WTC11 (cell line): ENCODE measurements at regions not wholly inside any gene's neighbourhood (a gene's known extent, or its start where the extent isn't known, plus 50 kb on each side); places are given as distances from the start of the nearest gene placed in this dataset.

Experiments
- MXD4 ChIP-seq: fragments of 250-450 bp; sonication (Bioruptor Pico); IDR thresholded peaks from 2 replicates; pipeline ENCODE4 v1.8.0; 2021; ENCODE audit warnings: mild to moderate bottlenecking, moderate library complexity, borderline replicate concordance
- NFE2L1 ChIP-seq: sonication (generic); formaldehyde crosslinking; IDR thresholded peaks from 2 replicates; pipeline ENCODE4 v1.8.1; 2023; ENCODE audit warnings: missing genetic modification reagents
- NFYB ChIP-seq: sonication (generic); formaldehyde crosslinking; conservative IDR thresholded peaks from 2 replicates; pipeline ENCODE4 v1.8.0; 2022; ENCODE audit warnings: low read depth, missing genetic modification reagents
- RELA ChIP-seq: sonication (generic); formaldehyde crosslinking; IDR thresholded peaks from 2 replicates; pipeline ENCODE4 v1.8.1; 2022; ENCODE audit warnings: missing genetic modification reagents, mild to moderate bottlenecking, borderline replicate concordance
- SP1 ChIP-seq: sonication (generic); formaldehyde crosslinking; conservative IDR thresholded peaks from 2 replicates; pipeline ENCODE4 v1.8.1; 2022; ENCODE audit warnings: missing genetic modification reagents
- TCF7 ChIP-seq: sonication (generic); formaldehyde crosslinking; IDR thresholded peaks from 2 replicates; pipeline ENCODE4 v1.8.0; 2022; ENCODE audit warnings: mild to moderate bottlenecking, low read depth, missing genetic modification reagents, moderate library complexity
- TP53 ChIP-seq: sonication (generic); formaldehyde crosslinking; IDR thresholded peaks from 2 replicates; pipeline ENCODE4 v1.8.1; 2023; ENCODE audit warnings: mild to moderate bottlenecking, missing genetic modification reagents
- TF ChIP-seq, protein P1 (sequence below): fragments of 200-600 bp; IDR thresholded peaks from 2 replicates; pipeline ENCODE4 v1.8.0; 2022; ENCODE audit warnings: antibody characterized with exemption
- TF ChIP-seq, protein P2 (sequence below): sonication (generic); formaldehyde crosslinking; IDR thresholded peaks from 2 replicates; pipeline ENCODE4 v1.8.0; 2022; ENCODE audit warnings: mild to moderate bottlenecking, missing genetic modification reagents
- TF ChIP-seq, protein P3 (sequence below): sonication (generic); formaldehyde crosslinking; IDR thresholded peaks from 2 replicates; pipeline ENCODE4 v1.8.1; 2023; ENCODE audit warnings: mild to moderate bottlenecking, missing genetic modification reagents, moderate library complexity
- TF ChIP-seq, protein P4 (sequence below): sonication (generic); formaldehyde crosslinking; IDR thresholded peaks from 2 replicates; pipeline ENCODE4 v1.8.1; 2023; ENCODE audit warnings: mild to moderate bottlenecking, missing genetic modification reagents

DNA sequence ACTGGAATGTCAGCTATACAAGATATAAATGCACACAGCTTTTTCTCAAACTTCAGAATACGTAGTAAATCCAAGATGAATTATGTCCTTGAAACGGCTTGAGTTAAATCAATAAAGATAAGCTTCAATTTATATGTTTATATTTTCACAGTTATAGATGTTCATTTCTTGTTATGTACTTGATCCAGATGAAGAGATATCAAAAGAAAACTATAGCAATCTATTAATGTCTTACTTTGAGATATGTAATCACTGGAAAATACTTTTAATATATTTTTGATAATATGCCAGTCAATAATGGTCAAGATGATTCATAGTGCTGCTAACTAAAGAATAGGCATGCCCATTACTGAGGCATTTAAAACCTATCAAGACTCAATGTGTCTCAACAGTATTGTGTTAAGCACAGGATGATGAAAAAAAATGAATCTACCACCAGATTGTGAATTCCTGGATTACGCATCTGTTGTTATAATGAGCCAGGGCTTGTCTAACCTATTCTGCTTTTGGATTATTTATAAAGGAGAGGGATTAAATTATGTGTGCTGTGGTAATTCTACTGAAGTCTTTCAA is 372.6 kb upstream of the PRR16 start:
- TF ChIP-seq SP1 (no peak), TP53 (CRISPR knock-in tag) (no peak), MXD4 (CRISPR knock-in tag) (no peak), RELA (no peak), TCF7 (CRISPR knock-in tag) (no peak), NFYB (CRISPR knock-in tag) (no peak), NFE2L1 (no peak)
- TF ChIP-seq, protein P1, sequence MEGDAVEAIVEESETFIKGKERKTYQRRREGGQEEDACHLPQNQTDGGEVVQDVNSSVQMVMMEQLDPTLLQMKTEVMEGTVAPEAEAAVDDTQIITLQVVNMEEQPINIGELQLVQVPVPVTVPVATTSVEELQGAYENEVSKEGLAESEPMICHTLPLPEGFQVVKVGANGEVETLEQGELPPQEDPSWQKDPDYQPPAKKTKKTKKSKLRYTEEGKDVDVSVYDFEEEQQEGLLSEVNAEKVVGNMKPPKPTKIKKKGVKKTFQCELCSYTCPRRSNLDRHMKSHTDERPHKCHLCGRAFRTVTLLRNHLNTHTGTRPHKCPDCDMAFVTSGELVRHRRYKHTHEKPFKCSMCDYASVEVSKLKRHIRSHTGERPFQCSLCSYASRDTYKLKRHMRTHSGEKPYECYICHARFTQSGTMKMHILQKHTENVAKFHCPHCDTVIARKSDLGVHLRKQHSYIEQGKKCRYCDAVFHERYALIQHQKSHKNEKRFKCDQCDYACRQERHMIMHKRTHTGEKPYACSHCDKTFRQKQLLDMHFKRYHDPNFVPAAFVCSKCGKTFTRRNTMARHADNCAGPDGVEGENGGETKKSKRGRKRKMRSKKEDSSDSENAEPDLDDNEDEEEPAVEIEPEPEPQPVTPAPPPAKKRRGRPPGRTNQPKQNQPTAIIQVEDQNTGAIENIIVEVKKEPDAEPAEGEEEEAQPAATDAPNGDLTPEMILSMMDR: no peak
- TF ChIP-seq, protein P2, sequence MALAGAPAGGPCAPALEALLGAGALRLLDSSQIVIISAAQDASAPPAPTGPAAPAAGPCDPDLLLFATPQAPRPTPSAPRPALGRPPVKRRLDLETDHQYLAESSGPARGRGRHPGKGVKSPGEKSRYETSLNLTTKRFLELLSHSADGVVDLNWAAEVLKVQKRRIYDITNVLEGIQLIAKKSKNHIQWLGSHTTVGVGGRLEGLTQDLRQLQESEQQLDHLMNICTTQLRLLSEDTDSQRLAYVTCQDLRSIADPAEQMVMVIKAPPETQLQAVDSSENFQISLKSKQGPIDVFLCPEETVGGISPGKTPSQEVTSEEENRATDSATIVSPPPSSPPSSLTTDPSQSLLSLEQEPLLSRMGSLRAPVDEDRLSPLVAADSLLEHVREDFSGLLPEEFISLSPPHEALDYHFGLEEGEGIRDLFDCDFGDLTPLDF (CRISPR knock-in tag): no peak
- TF ChIP-seq, protein P3, sequence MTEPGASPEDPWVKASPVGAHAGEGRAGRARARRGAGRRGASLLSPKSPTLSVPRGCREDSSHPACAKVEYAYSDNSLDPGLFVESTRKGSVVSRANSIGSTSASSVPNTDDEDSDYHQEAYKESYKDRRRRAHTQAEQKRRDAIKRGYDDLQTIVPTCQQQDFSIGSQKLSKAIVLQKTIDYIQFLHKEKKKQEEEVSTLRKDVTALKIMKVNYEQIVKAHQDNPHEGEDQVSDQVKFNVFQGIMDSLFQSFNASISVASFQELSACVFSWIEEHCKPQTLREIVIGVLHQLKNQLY (CRISPR knock-in tag): no peak
- TF ChIP-seq, protein P4, sequence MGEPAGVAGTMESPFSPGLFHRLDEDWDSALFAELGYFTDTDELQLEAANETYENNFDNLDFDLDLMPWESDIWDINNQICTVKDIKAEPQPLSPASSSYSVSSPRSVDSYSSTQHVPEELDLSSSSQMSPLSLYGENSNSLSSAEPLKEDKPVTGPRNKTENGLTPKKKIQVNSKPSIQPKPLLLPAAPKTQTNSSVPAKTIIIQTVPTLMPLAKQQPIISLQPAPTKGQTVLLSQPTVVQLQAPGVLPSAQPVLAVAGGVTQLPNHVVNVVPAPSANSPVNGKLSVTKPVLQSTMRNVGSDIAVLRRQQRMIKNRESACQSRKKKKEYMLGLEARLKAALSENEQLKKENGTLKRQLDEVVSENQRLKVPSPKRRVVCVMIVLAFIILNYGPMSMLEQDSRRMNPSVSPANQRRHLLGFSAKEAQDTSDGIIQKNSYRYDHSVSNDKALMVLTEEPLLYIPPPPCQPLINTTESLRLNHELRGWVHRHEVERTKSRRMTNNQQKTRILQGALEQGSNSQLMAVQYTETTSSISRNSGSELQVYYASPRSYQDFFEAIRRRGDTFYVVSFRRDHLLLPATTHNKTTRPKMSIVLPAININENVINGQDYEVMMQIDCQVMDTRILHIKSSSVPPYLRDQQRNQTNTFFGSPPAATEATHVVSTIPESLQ (CRISPR knock-in tag): no peak
